ENCODE measurements at regions not wholly inside any gene's neighbourhood (a gene's known extent, or its start where the extent isn't known, plus 50 kb on each side); places are given as distances from the start of the nearest gene placed in this dataset.

DNA sequence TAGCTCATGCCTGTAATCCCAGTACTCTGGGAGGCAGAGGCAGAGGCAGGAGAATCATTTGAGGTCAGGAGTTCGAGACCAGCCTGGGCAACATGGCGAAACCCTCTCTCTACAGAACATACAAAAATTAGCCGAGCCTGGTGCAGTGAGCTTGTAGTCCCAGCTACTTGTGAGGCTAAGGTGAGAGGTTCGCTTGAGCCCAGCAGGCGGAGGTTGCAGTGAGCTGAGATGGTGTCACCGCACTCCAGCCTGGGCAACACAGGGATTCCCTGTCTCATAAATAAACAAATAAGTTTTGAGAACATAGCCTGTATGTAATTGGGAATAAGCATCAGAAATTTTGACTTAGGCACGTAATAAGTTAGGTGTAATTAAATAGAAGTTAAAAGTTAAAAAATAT lies 971.7 kb upstream of the COX7C start:
- Histone ChIP-seq H2AFZ (ENCODE audit: low read depth, low read length) (no peak overlapping the region), H3K9ac (ENCODE audit: low read length) (no peak overlapping the region), H3F3A (ENCODE audit: insufficient read depth, low read length, poor library complexity, severe bottlenecking) (no peaks in the 10 kb centered on the region), H3K79me2 (replicated peaks; ENCODE audit: insufficient read depth, low read length) (no peaks in the 10 kb centered on the region), H3K9me3 (ENCODE audit: low read length) (no peaks in the 10 kb centered on the region), H3K27ac (ENCODE audit: low read length) (no peak overlapping the region), H3K4me2 (ENCODE audit: low read length) (no peak overlapping the region), H3K27me3 (ENCODE audit: insufficient read depth, low read depth, low read length) (no peaks in the 10 kb centered on the region), H4K20me1 (ENCODE audit: insufficient read depth) (no peaks in the 10 kb centered on the region), H3K36me3 (ENCODE audit: insufficient read depth, low read length) (no peaks in the 10 kb centered on the region), H3K4me3 (ENCODE audit: low read length) (no peak overlapping the region), H3K9me2 (ENCODE audit: insufficient read depth, low read length) (no peaks in the 10 kb centered on the region)
- TF ChIP-seq EZH2 (IDR thresholded peaks at IDR 0.05; ENCODE audit: borderline replicate concordance, insufficient read depth, low read length, poor library complexity, severe bottlenecking): no peak
- no peak for TF ChIP-seq RAD21 (conservative IDR thresholded peaks at IDR 0.05)
- no peak for TF ChIP-seq MXI1 (conservative IDR thresholded peaks at IDR 0.05; ENCODE audit: poor library complexity, severe bottlenecking)
- TF ChIP-seq, protein P1, sequence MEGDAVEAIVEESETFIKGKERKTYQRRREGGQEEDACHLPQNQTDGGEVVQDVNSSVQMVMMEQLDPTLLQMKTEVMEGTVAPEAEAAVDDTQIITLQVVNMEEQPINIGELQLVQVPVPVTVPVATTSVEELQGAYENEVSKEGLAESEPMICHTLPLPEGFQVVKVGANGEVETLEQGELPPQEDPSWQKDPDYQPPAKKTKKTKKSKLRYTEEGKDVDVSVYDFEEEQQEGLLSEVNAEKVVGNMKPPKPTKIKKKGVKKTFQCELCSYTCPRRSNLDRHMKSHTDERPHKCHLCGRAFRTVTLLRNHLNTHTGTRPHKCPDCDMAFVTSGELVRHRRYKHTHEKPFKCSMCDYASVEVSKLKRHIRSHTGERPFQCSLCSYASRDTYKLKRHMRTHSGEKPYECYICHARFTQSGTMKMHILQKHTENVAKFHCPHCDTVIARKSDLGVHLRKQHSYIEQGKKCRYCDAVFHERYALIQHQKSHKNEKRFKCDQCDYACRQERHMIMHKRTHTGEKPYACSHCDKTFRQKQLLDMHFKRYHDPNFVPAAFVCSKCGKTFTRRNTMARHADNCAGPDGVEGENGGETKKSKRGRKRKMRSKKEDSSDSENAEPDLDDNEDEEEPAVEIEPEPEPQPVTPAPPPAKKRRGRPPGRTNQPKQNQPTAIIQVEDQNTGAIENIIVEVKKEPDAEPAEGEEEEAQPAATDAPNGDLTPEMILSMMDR (IDR thresholded peaks at IDR 0.05; ENCODE audit: poor library complexity, severe bottlenecking): no peak
- TF ChIP-seq, protein P2, sequence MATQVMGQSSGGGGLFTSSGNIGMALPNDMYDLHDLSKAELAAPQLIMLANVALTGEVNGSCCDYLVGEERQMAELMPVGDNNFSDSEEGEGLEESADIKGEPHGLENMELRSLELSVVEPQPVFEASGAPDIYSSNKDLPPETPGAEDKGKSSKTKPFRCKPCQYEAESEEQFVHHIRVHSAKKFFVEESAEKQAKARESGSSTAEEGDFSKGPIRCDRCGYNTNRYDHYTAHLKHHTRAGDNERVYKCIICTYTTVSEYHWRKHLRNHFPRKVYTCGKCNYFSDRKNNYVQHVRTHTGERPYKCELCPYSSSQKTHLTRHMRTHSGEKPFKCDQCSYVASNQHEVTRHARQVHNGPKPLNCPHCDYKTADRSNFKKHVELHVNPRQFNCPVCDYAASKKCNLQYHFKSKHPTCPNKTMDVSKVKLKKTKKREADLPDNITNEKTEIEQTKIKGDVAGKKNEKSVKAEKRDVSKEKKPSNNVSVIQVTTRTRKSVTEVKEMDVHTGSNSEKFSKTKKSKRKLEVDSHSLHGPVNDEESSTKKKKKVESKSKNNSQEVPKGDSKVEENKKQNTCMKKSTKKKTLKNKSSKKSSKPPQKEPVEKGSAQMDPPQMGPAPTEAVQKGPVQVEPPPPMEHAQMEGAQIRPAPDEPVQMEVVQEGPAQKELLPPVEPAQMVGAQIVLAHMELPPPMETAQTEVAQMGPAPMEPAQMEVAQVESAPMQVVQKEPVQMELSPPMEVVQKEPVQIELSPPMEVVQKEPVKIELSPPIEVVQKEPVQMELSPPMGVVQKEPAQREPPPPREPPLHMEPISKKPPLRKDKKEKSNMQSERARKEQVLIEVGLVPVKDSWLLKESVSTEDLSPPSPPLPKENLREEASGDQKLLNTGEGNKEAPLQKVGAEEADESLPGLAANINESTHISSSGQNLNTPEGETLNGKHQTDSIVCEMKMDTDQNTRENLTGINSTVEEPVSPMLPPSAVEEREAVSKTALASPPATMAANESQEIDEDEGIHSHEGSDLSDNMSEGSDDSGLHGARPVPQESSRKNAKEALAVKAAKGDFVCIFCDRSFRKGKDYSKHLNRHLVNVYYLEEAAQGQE (IDR thresholded peaks at IDR 0.05; ENCODE audit: borderline replicate concordance): no peak
- TF ChIP-seq TAF1 (IDR thresholded peaks at IDR 0.05; ENCODE audit: low read depth): no peak
- TF ChIP-seq POLR2AphosphoS5 (IDR thresholded peaks at IDR 0.05): no peak
- no peak for TF ChIP-seq SMC3 (conservative IDR thresholded peaks at IDR 0.05; ENCODE audit: poor library complexity)
- no peak for TF ChIP-seq EP300 (conservative IDR thresholded peaks at IDR 0.05; ENCODE audit: poor library complexity, severe bottlenecking)

DNA sequence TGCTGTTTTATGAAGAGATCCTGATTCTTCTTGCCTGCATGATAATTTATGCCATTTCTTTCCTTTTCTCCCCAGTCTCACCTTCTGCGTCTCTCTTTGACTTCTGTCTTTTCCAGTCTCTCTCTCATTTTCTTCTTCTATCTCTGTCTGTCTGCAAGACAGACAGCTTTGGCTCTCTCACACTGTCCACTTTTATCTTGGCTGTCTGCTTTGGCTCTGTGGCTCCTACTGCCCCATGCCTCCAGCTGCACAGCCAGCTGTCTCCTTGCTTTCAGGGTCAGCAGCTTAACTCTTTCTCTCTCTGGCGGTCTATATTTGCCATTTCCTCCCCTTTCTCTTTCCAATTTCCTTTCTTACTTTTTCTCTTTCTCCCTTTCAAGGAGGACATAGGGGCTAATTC lies 971.1 kb upstream of the COX7C start:
- Histone ChIP-seq H3F3A (ENCODE audit: insufficient read depth, low read length, poor library complexity, severe bottlenecking) (no peaks in the 10 kb centered on the region), H3K9ac (ENCODE audit: low read length) (no peak overlapping the region), H3K4me3 (ENCODE audit: low read length) (no peak overlapping the region), H3K79me2 (replicated peaks; ENCODE audit: insufficient read depth, low read length) (no peaks in the 10 kb centered on the region), H3K27me3 (ENCODE audit: insufficient read depth, low read depth, low read length) (no peaks in the 10 kb centered on the region), H4K20me1 (ENCODE audit: insufficient read depth) (no peaks in the 10 kb centered on the region), H3K27ac (ENCODE audit: low read length) (no peak overlapping the region), H3K4me2 (ENCODE audit: low read length) (no peak overlapping the region), H3K36me3 (ENCODE audit: insufficient read depth, low read length) (no peaks in the 10 kb centered on the region), H3K9me3 (ENCODE audit: low read length) (no peaks in the 10 kb centered on the region), H3K9me2 (ENCODE audit: insufficient read depth, low read length) (no peaks in the 10 kb centered on the region), H2AFZ (ENCODE audit: low read depth, low read length) (no peak overlapping the region)
- TF ChIP-seq EP300 (conservative IDR thresholded peaks at IDR 0.05; ENCODE audit: poor library complexity, severe bottlenecking) (no peak), MXI1 (conservative IDR thresholded peaks at IDR 0.05; ENCODE audit: poor library complexity, severe bottlenecking) (no peak), RAD21 (conservative IDR thresholded peaks at IDR 0.05) (no peak), POLR2AphosphoS5 (IDR thresholded peaks at IDR 0.05) (no peak), TAF1 (IDR thresholded peaks at IDR 0.05; ENCODE audit: low read depth) (no peak), SMC3 (conservative IDR thresholded peaks at IDR 0.05; ENCODE audit: poor library complexity) (no peak), EZH2 (IDR thresholded peaks at IDR 0.05; ENCODE audit: borderline replicate concordance, insufficient read depth, low read length, poor library complexity, severe bottlenecking) (no peak)
- TF ChIP-seq, protein P1 (IDR thresholded peaks at IDR 0.05; ENCODE audit: poor library complexity, severe bottlenecking): no peak
- TF ChIP-seq, protein P2 (IDR thresholded peaks at IDR 0.05; ENCODE audit: borderline replicate concordance): no peak

Data from neural cell (in vitro differentiated cells).